Activated naive CD4-positive, alpha-beta T cell treated with anti-CD3 and anti-CD28 coated beads, Interleukin-2, amount 50 U/mL, for 24 hours (primary cell): ENCODE measurements at regions not wholly inside any gene's neighbourhood (a gene's known extent, or its start where the extent isn't known, plus 50 kb on each side); places are given as distances from the start of the nearest gene placed in this dataset.

ENCODE experiments used
- H3K27ac Mint-ChIP-seq: one replicate; pipeline ENCODE4 v1.8.0; 2021; ENCODE audit warnings: mild to moderate bottlenecking, mixed read lengths
- H3K27me3 Mint-ChIP-seq: one replicate; pipeline ENCODE4 v1.8.0; 2021; ENCODE audit warnings: mixed read lengths
- H3K36me3 Mint-ChIP-seq: one replicate; pipeline ENCODE4 v1.8.0; 2021; ENCODE audit warnings: mixed read lengths
- H3K4me1 Mint-ChIP-seq: one replicate; pipeline ENCODE4 v1.8.0; 2021; ENCODE audit warnings: mixed read lengths
- H3K4me3 Mint-ChIP-seq: one replicate; pipeline ENCODE4 v1.8.0; 2021; ENCODE audit warnings: mild to moderate bottlenecking, mixed read lengths
- H3K9me3 Mint-ChIP-seq: one replicate; pipeline ENCODE4 v1.8.0; 2021; ENCODE audit warnings: mixed read lengths

DNA sequence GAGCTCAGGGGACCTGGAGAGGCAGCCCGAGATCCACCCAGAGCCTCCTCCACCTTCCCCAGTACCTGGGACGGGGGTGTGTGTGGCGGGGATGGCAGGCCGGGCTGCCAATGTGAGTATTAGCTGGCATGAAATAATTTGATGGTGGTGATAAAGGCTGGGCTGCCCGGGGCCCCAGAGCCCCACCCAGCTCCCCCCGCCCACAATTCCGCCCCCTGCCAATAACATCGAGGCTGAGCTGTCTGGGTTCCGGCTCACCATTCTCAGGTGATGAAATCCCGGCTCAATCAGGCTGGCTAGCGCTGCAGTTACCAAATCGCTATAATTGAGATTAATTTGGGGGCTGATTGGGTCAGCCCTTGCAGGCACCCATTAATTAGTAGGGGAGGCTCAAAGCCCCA, 103.8 kb upstream of the CASZ1 start:
- no peaks in the 10 kb centered on the region for H3K36me3 Mint-ChIP-seq
- no peak overlapping the region for H3K4me3 Mint-ChIP-seq
- H3K4me1 Mint-ChIP-seq, result peaks cover 20% of the 10 kb centered on the region
- H3K9me3 Mint-ChIP-seq, result no peaks in the 10 kb centered on the region
- H3K27me3 Mint-ChIP-seq, result no peaks in the 10 kb centered on the region
- no peak overlapping the region for H3K27ac Mint-ChIP-seq

DNA sequence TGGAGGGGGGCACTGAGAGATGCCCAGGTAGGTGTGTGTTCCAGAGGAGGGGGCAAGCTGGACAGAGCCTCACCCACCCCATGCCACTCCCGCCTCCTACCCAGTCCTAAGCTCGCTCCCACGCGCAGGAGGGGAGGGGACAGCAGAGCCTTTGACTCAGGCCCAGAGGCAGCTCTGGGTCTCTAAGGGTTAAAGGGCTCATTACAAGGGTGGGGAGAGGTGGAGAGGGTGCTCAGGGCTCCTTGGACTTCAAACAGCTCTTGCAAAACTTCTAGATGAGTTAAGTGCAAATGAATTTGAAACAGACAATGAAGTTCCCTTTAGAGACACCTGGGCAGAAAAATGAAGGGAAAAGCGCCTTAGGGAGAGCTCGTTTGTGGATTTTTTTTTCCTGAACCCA, 104.2 kb upstream of the CASZ1 start:
- Mint-ChIP-seq H3K4me1 (peaks cover 25% of the 10 kb centered on the region), H3K27me3 (no peaks in the 10 kb centered on the region), H3K27ac (no peak overlapping the region), H3K4me3 (no peak overlapping the region), H3K9me3 (no peaks in the 10 kb centered on the region), H3K36me3 (no peaks in the 10 kb centered on the region)

DNA sequence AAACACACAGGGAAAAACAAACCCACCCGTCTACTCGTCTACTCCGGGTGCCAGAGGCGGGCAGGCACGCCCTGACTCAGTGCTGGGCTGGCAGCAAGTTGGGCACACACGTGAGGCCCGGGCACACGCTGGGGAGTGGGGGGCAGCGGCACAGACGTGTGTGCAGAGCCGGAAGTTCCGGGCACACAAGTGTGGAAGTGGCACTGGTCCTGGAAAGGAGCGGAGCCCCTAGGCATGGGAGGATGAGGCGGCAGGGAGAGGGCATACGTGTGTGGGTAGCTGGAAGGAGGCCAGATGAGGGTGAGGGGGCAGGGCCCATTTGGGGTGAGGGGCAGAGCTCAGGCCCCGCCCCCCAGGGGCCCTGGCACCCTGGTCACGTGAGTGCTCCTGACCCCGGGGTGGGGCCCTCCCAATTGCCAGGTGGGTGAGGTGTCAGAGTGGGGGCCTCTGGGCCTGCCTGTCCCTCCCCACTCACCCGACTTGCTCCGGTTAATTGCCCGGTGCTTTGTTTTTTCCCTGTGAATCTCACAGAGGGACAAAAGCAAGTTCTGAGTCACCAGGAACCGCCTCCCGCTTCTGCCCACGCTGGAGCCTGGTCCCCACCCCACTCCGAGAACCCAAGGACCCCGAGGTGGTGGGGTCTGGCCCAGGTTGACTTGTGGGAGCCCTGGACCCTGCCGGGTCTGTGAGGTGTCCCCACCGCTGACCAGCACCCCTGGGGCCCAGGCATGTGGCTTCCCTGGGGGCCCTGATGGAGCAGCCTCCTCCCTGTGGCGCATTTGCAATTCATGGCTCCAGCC, 104.8 kb upstream of the CASZ1 start:
- Mint-ChIP-seq H3K27ac (no peak overlapping the region), H3K4me3 (no peak overlapping the region), H3K9me3 (no peaks in the 10 kb centered on the region), H3K36me3 (no peaks in the 10 kb centered on the region), H3K27me3 (no peaks in the 10 kb centered on the region), H3K4me1 (peaks cover 28% of the 10 kb centered on the region)

DNA sequence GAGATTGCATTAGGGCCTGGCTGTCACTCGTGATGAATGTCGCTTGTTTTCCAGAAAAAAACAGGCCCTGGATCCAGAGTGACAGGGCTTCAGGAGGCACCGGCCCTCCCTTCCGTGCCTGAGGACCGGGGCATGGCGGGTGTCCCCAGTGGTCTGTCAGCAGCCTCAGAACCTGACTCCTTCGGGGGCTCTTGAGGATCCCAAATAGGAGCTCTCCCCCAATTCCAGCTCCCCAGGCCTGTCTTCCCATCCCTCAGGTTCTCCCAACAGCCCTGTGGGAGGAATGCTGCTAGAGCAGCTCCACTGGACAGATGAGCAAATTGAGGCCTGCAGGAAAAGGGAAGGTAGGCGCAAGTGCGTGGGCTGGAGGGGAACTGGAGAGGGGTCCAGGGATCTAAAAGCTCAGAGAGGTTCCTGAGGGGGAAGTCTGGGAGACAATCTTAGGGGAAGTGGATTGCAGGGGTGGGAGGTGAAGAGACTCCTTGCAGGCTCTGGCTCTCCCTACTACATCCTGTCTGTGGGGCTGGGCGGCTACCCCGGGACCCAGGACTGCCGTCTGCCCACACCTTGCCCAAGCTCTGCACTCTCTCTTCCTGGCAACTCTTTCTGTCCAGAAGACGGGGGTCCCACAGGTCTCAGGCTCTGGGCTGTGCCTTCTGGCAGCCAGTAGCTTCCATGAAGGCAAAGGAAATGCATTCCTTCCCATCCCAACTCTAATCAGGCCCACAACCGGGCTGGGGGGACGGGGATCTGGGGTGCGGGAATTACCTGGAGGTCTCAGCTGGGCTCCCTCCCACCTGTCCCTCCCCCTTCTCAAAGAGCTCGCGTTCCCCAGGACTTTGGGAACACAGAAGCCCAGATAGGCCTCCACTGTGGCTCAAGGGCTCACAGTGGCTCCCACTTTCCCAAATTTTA, 105.7 kb upstream of the CASZ1 start:
- peaks cover 32% of the 10 kb centered on the region for H3K4me1 Mint-ChIP-seq
- H3K9me3 Mint-ChIP-seq, result no peaks in the 10 kb centered on the region
- H3K27me3 Mint-ChIP-seq, result no peaks in the 10 kb centered on the region
- no peak overlapping the region for H3K4me3 Mint-ChIP-seq
- no peak overlapping the region for H3K27ac Mint-ChIP-seq
- H3K36me3 Mint-ChIP-seq, result no peaks in the 10 kb centered on the region

DNA sequence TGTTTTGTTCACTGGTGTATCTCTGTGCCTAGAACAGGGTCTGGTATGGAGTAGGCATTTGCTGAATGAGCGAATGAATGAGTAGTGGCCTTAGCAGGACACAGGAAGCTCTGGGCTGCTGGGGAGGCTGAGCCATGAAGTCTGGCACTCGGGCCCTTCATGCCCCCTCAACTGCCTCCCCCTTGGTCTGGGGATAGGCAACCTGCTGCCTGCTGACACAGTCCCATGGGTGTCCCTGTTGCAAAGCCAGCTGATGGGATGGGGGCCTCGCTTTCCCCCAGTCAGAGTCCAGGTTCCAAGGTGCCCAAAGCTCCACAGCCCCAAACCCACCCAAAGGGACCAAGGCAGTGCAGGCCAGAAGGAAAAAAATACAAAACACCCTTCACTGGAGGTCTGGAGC, 107.0 kb upstream of the CASZ1 start:
- Mint-ChIP-seq H3K4me3 (no peak overlapping the region), H3K4me1 (peaks cover 34% of the 10 kb centered on the region), H3K9me3 (no peaks in the 10 kb centered on the region), H3K27ac (no peak overlapping the region), H3K36me3 (no peaks in the 10 kb centered on the region), H3K27me3 (no peaks in the 10 kb centered on the region)

DNA sequence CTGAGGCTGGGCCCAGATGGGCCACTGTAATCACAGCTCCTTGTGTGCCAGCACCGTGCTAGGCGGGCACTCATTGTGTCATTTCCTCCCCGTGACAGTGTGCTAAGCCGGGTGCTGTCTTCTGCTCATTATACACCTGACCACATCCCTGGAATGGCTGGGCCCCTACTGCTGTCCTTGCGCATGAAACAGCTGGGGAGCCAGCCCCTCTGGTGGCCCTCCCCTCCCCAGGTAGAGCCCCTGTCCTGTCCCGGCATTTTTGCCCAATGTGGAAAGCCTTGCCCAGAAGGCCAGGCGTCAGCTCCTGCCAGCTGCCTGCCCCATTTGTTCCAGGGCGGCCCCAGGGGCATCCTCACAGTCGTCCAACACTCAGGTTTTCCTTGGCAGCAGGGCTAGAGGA, 107.4 kb upstream of the CASZ1 start:
- no peak overlapping the region for H3K27ac Mint-ChIP-seq
- H3K36me3 Mint-ChIP-seq, result no peaks in the 10 kb centered on the region
- peaks cover 37% of the 10 kb centered on the region for H3K4me1 Mint-ChIP-seq
- no peaks in the 10 kb centered on the region for H3K27me3 Mint-ChIP-seq
- H3K4me3 Mint-ChIP-seq, result no peak overlapping the region
- no peaks in the 10 kb centered on the region for H3K9me3 Mint-ChIP-seq

GRCh38 chr1:10904396-10905358, 107.8 kb upstream of the TARDBP start:
- Mint-ChIP-seq H3K4me1 (peaks cover 37% of the 10 kb centered on the region), H3K9me3 (no peaks in the 10 kb centered on the region), H3K27ac (peak overlapping the region; percentile 76), H3K36me3 (no peaks in the 10 kb centered on the region), H3K27me3 (no peaks in the 10 kb centered on the region), H3K4me3 (peak overlapping the region; percentile 73)

GRCh38 chr1:10905841-10906655, 106.4 kb upstream of the TARDBP start:
- H3K27ac Mint-ChIP-seq, result no peak overlapping the region
- no peaks in the 10 kb centered on the region for H3K9me3 Mint-ChIP-seq
- H3K27me3 Mint-ChIP-seq, result no peaks in the 10 kb centered on the region
- H3K36me3 Mint-ChIP-seq, result no peaks in the 10 kb centered on the region
- peaks cover 37% of the 10 kb centered on the region for H3K4me1 Mint-ChIP-seq
- H3K4me3 Mint-ChIP-seq, result no peak overlapping the region

DNA sequence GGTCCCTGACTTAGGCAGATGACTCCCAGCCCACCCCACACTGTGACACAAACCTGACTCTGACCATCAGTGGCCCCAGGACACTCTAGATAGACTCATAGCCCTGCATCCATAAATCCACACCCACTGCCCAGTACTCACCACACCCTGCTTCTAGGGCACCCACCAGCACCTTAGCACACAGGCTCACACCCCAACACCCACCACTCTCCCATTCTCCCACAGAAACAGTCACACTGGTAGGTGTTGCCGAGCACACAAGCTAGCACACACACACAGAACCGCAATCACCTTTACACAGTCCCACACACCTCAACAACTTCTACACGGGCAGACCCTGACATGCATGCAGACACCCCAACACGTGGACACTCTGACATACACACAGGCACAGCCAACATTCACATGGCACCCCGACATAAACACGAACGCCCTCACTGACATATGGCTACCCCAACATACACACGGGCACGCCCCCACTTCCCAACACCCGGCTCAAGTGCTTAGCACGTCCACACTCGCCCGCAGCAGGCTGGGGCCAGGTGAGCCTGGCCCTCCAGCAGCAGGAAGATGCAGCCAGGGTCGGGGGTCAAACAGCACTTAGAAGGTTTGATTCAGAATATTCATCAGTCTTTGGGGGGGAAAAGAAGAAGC, 105.5 kb upstream of the TARDBP start:
- H3K9me3 Mint-ChIP-seq, result no peaks in the 10 kb centered on the region
- no peaks in the 10 kb centered on the region for H3K36me3 Mint-ChIP-seq
- no peaks in the 10 kb centered on the region for H3K27me3 Mint-ChIP-seq
- no peak overlapping the region for H3K4me3 Mint-ChIP-seq
- H3K4me1 Mint-ChIP-seq, result peaks cover 37% of the 10 kb centered on the region
- H3K27ac Mint-ChIP-seq, result no peak overlapping the region

- no peak overlapping the region for H3K4me3 Mint-ChIP-seq
- peaks cover 36% of the 10 kb centered on the region for H3K4me1 Mint-ChIP-seq
- H3K27ac Mint-ChIP-seq, result no peak overlapping the region
- no peaks in the 10 kb centered on the region for H3K9me3 Mint-ChIP-seq
- H3K36me3 Mint-ChIP-seq, result no peaks in the 10 kb centered on the region
- no peaks in the 10 kb centered on the region for H3K27me3 Mint-ChIP-seq
These were observed 104.2 kb upstream of the TARDBP start for GRCh38 chr1:10908266-10908665.

GRCh38 chr1:10909697-10910680, 102.5 kb upstream of the TARDBP start:
- no peaks in the 10 kb centered on the region for H3K9me3 Mint-ChIP-seq
- no peaks in the 10 kb centered on the region for H3K27me3 Mint-ChIP-seq
- no peaks in the 10 kb centered on the region for H3K36me3 Mint-ChIP-seq
- H3K4me3 Mint-ChIP-seq, result no peak overlapping the region
- no peak overlapping the region for H3K27ac Mint-ChIP-seq
- H3K4me1 Mint-ChIP-seq, result peaks cover 19% of the 10 kb centered on the region

DNA sequence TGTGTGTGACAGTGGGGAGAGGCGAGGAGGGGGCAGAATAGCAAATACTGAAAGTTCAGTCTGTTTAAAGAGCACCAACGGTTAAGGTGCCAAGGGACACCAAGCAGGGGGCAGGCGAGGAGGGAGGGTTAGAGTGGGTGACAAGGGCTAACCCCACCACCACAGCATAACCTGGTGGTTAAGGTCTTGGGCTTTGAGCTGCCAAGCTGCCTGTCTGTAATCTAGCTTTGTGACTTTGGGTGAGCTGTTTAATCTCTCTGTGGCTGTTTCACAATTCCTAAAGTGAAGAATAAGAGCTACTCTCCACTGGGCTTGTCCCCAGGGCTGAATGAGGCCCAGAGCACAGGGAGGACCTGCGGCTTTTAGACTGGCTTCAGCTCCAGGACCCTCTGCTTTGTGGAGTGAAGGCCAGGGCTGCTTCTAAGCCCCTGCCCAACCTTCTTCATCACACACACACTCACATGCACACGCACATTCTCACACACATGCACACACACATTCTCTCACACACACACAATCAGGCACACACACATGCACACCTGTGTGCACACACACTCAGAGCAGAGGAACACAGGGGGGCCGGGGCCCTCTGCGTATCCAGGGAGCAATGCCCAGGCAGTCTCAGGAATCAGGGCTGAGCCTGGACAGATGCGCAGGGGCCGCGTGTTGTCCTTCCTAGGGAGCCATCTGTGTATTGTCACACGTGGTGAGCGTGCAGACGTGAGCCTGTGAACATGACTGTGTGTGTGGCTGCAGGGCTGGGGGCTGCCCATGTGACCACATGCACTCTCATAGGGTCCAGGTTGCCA, 101.6 kb upstream of the TARDBP start:
- Mint-ChIP-seq H3K36me3 (no peaks in the 10 kb centered on the region), H3K27ac (peak overlapping the region; percentile 76), H3K27me3 (no peaks in the 10 kb centered on the region), H3K9me3 (no peaks in the 10 kb centered on the region), H3K4me1 (peaks cover 11% of the 10 kb centered on the region), H3K4me3 (no peak overlapping the region)
